ENCODE measurements at regions not wholly inside any gene's neighbourhood (a gene's known extent, or its start where the extent isn't known, plus 50 kb on each side); places are given as distances from the start of the nearest gene placed in this dataset.

DNA sequence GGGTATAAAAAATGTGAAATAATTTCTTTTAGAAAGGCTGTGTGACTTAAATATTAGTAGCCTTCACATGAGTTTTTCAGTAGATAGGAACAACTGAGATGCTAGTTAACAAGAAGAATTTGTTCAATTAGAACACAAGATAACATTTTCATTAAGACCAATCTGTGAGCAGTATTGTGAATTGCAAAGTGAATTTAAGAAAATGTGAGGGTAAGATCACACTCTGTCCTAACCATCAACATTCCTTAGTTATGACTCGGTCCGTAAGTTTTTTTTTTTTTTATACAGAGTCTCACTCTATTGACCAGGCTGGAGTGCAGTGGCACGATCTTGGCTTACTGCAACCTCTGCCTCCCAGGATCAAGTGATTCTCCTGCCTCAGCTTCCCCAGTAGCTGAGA lies 180.2 kb upstream of the EGFLAM start:
- TF ChIP-seq, protein P1, sequence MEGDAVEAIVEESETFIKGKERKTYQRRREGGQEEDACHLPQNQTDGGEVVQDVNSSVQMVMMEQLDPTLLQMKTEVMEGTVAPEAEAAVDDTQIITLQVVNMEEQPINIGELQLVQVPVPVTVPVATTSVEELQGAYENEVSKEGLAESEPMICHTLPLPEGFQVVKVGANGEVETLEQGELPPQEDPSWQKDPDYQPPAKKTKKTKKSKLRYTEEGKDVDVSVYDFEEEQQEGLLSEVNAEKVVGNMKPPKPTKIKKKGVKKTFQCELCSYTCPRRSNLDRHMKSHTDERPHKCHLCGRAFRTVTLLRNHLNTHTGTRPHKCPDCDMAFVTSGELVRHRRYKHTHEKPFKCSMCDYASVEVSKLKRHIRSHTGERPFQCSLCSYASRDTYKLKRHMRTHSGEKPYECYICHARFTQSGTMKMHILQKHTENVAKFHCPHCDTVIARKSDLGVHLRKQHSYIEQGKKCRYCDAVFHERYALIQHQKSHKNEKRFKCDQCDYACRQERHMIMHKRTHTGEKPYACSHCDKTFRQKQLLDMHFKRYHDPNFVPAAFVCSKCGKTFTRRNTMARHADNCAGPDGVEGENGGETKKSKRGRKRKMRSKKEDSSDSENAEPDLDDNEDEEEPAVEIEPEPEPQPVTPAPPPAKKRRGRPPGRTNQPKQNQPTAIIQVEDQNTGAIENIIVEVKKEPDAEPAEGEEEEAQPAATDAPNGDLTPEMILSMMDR (conservative IDR thresholded peaks at IDR 0.05): no peak
- TF ChIP-seq EZH2 (IDR thresholded peaks at IDR 0.05; ENCODE audit: low read depth): no peak

Measured in PC-9 (cell line).